ENCODE measurements at regions not wholly inside any gene's neighbourhood (a gene's known extent, or its start where the extent isn't known, plus 50 kb on each side); places are given as distances from the start of the nearest gene placed in this dataset.

DNA sequence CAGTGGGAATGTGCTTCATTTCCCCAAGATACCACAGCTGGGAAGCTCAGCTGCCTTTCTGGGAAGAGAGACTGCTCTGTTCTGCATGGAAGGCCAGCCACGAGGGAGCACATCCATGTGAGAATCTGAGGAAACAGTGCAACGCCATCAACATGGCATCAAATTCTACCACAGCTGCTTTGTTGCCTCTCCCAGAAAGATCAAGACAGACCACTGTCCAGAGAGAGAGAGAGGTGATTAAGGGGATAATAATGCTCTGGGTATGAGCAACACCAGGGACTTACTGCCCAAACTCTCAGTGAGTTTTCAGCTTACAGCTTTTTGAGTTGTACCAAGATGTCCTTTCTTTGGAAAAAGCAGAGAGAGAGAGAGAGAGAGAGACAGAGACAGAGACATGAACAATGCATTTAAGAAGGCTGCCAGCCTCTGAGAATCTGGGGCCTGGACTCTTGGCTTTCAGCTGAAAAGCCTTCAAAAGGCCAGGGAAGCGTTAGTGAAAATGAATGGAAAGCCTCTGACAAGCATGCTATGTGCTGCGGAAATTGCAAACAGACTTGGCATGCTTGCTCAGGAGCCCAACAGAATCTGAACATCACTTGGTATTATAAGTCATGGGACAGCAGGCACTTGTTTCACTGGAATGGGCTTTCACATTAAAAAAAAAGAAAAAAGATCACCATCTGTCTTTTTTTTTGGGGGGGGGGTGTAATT, 223.1 kb downstream of the MAP2K6 start:
- intact Hi-C loops (cut with DNase I; ENCODE audit: low total_unique reads), result no loop called here
- no peaks in the 10 kb centered on the region for H3K4me1 ChIP-seq
- no peaks in the 10 kb centered on the region for H3K27me3 ChIP-seq
- no peak overlapping the region for H3K4me3 ChIP-seq
- no peak overlapping the region for H3K27ac ChIP-seq
- no peaks in the 10 kb centered on the region for H3K36me3 ChIP-seq
- no peak for DNase-seq
- no peaks in the 10 kb centered on the region for H3K9me3 ChIP-seq
- TF ChIP-seq, protein P1, sequence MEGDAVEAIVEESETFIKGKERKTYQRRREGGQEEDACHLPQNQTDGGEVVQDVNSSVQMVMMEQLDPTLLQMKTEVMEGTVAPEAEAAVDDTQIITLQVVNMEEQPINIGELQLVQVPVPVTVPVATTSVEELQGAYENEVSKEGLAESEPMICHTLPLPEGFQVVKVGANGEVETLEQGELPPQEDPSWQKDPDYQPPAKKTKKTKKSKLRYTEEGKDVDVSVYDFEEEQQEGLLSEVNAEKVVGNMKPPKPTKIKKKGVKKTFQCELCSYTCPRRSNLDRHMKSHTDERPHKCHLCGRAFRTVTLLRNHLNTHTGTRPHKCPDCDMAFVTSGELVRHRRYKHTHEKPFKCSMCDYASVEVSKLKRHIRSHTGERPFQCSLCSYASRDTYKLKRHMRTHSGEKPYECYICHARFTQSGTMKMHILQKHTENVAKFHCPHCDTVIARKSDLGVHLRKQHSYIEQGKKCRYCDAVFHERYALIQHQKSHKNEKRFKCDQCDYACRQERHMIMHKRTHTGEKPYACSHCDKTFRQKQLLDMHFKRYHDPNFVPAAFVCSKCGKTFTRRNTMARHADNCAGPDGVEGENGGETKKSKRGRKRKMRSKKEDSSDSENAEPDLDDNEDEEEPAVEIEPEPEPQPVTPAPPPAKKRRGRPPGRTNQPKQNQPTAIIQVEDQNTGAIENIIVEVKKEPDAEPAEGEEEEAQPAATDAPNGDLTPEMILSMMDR (IDR thresholded peaks at IDR 0.05), result no peak
- TF ChIP-seq POLR2A (IDR thresholded peaks at IDR 0.05), result no peak

DNA sequence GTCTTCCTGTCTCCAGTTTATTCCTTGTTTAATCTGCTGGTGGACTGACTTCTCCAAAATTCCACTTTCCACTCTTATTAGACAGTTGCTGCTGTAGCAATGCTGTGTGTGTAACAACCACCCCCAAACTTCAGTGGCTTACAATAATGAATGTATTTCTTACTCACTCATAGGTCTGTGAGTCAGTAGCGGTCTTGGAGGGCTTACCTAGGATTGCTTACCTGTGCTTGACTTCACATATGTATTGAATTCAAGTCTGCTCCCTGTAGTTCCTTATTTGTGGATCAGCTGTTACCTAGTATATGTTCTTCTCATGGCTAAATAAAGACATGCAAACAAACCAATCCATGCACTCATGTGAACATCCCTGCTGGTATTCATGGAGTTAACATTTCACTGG, 224.6 kb downstream of the MAP2K6 start:
- no peaks in the 10 kb centered on the region for H3K9me3 ChIP-seq
- H3K27ac ChIP-seq, result no peak overlapping the region
- no peaks in the 10 kb centered on the region for H3K4me1 ChIP-seq
- no peaks in the 10 kb centered on the region for H3K36me3 ChIP-seq
- DNase-seq, result no peak
- intact Hi-C loops (cut with DNase I; ENCODE audit: low total_unique reads), result no loop called here
- no peak overlapping the region for H3K4me3 ChIP-seq
- TF ChIP-seq, protein P1 (IDR thresholded peaks at IDR 0.05), result no peak
- no peak for TF ChIP-seq POLR2A (IDR thresholded peaks at IDR 0.05)
- no peaks in the 10 kb centered on the region for H3K27me3 ChIP-seq

DNA sequence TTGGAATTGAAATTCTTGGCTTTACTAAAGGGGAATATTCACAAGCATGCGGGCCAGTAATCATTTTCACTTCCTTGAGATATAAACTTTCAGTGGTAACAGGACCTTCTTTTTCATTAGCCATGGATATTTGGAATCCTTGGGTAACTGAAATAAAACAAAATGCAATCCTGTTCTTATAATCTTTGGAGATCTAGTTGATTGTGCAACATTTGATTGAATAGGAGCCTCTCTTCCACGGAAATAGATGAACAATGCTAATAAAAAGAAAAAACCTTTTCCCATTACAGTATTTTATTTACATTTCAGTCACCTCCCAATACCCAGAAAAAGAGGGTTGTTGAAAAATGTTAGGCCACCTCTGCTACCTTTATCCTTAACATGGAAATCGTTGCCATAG, 225.6 kb downstream of the MAP2K6 start:
- intact Hi-C loops (cut with DNase I; ENCODE audit: low total_unique reads), result no loop called here
- H3K4me3 ChIP-seq, result no peak overlapping the region

DNA sequence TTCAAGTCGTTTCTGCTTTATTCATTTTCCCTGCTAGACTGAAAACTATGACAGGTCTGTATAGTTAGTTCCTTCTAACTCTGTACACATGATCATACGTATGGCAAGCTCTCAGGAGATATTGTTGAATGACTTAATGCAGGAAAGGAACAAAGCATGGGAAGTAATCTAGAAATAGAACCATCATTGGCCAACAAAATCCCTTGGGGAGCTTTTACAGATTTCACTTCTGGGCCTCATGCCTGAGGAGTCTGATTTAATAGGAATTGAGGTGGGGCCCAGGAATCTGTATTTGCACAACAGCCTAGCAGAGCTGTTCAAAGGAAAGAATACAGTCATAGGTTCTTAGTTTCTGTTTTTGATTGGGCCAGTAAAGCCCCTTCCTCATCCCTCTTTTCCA, 229.2 kb downstream of the MAP2K6 start:
- no peak for DNase-seq
- Histone ChIP-seq H3K9me3 (no peaks in the 10 kb centered on the region), H3K36me3 (no peaks in the 10 kb centered on the region), H3K27ac (no peak overlapping the region), H3K4me3 (no peak overlapping the region), H3K27me3 (no peaks in the 10 kb centered on the region), H3K4me1 (no peaks in the 10 kb centered on the region)
- intact Hi-C loops (cut with DNase I; ENCODE audit: low total_unique reads), result no loop called here
- TF ChIP-seq, protein P1 (IDR thresholded peaks at IDR 0.05), result no peak
- TF ChIP-seq POLR2A (IDR thresholded peaks at IDR 0.05), result no peak

More for the DNA sequence above, 225.6 kb downstream of the MAP2K6 start:
- no peak for DNase-seq
- Histone ChIP-seq H3K9me3 (no peaks in the 10 kb centered on the region), H3K27ac (no peak overlapping the region), H3K27me3 (no peaks in the 10 kb centered on the region), H3K4me1 (no peaks in the 10 kb centered on the region), H3K36me3 (no peaks in the 10 kb centered on the region)
- no peak for TF ChIP-seq POLR2A (IDR thresholded peaks at IDR 0.05)
- TF ChIP-seq, protein P1 (IDR thresholded peaks at IDR 0.05), result no peak

DNA sequence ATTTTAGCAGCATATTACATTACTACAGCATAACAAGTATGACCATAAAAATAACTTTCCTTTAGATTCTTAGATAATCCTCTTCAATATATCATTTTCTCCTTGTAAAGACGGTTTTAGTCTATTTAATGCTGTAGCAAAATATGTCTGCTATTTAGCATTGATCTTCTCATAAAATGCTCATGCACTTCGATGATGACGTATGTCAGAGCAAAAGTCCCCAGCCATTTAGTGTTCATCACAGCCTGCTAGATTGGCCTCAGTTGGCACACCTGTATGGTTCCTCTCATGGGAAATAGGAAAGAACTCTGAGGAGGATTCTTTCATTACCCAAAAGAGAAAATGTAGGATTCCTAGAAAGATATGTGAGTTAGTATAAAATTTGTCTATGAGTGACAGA, 232.2 kb downstream of the MAP2K6 start:
- DNase-seq, result no peak
- H3K36me3 ChIP-seq, result no peaks in the 10 kb centered on the region
- no peaks in the 10 kb centered on the region for H3K27me3 ChIP-seq
- intact Hi-C loops (cut with DNase I; ENCODE audit: low total_unique reads), result no loop called here
- TF ChIP-seq POLR2A (IDR thresholded peaks at IDR 0.05), result no peak
- TF ChIP-seq, protein P1 (IDR thresholded peaks at IDR 0.05), result no peak
- H3K4me3 ChIP-seq, result no peak overlapping the region
- no peaks in the 10 kb centered on the region for H3K9me3 ChIP-seq
- no peak overlapping the region for H3K27ac ChIP-seq
- H3K4me1 ChIP-seq, result no peaks in the 10 kb centered on the region
